Muscle of back (tissue), 3 donors: ENCODE measurements at regions not wholly inside any gene's neighbourhood (a gene's known extent, or its start where the extent isn't known, plus 50 kb on each side); places are given as distances from the start of the nearest gene placed in this dataset.

Experiments
- DNase-seq, 3 donors: peaks; one replicate each; pipeline versions ENCODE4 v3.0.0 to v3.0.0-alpha.2; 2013

DNA sequence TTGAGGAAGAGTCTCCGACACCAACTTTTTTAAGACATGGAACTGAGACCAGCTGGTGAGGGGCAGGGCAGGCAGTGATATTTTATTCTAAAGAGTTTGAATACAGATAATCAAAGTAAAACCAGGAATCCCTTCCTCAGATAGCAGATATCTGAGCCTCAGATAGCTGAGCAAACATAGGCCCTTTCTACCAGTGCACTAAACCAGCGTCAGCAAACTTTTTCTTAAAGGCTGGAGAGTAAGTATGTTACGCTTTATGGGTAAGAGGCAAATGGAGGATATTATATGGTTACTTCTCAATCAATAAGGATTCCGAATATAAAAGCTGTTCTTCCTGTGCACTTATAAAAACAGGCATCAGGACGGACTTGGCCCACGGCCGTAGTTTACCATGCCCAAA is 73.9 kb downstream of the WNT5A start:
- DNase-seq: no peak

DNA sequence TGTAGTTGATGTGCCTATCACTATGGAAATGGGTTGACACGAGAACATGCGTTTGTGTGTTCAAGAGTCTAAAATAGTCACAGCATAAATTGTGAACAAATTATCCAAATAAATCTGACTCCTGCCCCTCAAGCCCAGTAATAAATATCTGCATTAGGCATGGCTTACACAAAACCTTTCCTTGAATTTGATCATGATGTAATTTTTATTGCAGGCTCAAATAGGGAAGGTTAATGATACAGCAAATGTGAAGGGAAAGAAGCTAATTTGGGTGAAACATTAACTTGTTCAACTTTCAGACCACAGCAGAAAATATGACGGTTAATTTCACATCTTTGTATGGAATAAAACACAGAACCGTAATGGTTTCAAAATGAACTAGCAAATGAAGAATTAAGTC is 74.6 kb downstream of the WNT5A start:
- DNase-seq: no peak

- DNase-seq: no peak
These were observed 77.3 kb downstream of the WNT5A start for GRCh38 chr3:55409806-55410205.

- DNase-seq: no peak
These were observed 78.8 kb downstream of the WNT5A start for GRCh38 chr3:55408193-55408826.

DNA sequence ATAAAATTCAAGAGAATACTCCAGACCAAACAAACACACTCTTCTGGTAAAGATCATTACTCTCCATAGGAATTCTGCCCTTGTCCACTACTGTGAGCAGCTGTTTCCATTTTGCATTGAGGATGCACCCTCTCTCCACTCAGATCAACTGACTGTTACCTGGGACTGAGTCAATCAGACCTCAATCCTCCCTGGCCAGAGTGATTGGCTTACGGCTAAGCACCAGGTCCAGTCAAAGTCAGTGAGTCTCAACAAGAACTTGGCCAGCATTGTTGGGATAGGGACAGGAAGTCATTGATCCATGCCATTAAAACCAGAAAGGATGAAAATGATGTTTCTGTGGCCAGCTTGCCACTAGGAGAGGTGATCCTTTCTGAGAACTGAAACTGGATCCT is 79.7 kb downstream of the WNT5A start:
- no peak for DNase-seq

DNA sequence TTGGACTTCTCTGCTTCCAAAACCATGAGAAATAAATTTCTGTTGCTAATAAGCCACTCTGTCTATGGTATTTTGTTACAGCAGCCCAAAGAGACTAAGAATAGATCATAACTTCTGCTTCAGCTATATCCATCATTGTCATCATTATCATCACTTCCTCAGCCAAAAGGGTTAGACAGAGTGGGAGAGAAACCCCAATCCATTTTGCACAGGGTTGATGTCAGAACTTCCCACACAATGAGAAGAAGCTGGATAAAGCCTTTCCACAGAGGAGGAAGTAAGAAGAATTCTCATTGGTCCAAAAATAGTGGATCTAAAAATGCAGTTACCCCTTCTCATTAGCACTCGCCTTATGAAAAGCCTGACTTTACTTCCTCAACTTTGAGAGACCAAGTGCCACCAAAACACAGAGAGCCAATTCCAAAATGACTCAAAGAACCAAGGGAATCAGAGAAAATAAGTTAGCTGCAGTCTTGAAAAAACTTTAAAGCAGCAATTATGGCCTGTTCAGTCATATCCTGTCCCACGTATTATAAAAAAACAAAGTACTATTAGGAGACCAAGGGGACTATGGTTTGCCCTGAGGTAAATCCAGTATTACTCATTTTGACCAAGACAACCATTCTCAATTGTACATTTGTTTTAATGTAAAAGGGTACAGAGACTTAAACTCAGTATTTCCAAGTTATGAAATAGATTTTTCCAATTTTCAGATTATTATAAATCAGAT is 80.2 kb downstream of the WNT5A start:
- DNase-seq: no peak

DNA sequence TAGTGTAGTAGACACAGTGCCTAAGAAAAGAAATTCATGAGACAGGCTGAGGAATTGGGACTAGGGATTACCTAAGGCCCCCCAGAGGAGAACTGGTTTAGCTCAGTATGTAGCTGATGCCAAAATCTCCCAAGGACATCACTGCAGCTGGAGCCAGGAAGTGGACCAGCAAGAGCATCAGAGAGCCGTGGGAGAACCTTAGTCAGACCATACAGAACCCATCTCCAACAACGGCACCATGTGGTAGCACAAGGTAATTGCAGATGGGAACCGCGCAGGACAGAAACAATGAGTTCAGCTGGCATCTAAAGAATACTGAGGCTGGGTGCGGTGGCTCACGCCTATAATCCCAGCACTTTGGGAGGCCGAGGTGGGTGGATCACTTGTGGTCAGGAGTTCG is 81.7 kb downstream of the WNT5A start:
- no peak for DNase-seq

DNA sequence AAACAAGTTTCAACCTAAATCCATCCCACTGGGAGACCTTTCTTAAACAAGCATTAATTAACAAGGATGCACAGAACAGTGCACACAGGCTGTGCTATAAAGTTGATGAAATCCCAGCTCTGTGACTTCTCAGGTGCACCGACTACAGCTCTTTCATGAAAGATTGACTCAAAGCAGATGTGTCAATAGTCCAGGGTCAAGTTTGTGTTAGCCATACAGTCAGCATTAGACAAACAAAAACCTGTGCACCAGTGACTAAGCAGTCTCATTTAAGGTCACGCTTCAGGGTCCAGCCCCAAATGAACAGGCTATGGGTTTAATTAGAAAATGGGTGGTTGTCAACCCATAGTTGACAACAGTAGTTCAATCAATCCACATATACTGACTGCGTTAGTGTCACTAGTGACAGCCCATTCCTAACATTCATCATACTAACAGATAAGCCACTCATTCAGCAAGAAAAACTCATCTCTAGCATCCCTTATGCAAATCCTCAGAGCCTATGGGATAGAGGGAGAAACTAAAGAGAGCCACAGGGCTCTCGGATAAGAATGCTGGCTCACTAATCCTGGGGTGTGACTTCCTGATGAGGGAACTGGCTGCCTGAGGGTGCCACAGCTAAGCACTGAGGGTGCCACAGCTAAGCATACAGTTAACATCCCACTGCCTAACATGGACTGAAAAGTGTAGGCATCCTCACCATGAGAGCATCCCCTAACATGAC is 84.1 kb downstream of the WNT5A start:
- no peak for DNase-seq

DNA sequence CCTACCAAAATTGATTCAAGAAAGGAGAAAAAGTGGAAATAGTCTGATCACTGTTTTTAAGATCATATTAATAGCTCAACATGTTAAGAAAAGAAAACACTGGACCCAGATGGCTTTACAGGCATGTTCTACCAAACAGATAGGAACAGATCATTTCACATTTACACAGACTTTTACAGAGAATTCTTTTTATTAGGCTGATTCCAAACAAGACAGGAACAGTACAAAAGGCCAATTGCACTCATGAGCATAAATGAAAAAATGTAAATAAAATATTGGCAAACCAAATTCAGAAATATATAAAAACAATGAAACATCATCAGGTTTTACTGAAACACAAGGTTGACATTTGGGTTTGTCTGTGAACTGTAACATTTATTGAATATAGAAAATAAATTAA is 106.5 kb downstream of the WNT5A start:
- no peak for DNase-seq

DNA sequence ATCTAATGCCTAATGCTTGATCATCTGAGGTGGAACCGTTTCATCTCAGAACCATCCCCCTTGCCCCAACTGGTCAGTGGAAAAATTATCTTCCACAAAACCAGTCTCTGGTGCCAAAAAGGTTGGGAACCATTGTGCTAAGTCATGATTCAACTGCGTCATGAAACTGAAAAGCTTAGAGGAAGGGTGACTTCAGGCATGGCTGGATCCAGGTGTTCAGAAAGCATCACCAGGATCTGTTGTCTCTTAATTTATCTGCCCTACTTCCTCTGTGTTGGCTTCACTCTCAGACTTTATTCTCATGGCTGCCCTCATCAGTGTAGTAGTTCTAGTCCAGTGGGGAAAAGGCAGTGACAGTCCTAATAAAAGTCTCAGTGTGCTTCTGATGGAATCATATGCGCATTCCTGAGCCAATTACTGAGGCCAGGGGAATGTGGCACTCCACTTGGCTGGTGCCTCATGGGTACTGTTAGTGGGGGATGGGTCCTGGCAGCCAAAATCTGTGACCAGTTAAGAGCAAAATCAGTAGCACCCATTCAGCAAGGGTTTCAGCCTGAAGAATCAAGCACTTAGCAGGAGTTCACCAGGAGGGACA is 110.3 kb downstream of the WNT5A start:
- no peak for DNase-seq

DNA sequence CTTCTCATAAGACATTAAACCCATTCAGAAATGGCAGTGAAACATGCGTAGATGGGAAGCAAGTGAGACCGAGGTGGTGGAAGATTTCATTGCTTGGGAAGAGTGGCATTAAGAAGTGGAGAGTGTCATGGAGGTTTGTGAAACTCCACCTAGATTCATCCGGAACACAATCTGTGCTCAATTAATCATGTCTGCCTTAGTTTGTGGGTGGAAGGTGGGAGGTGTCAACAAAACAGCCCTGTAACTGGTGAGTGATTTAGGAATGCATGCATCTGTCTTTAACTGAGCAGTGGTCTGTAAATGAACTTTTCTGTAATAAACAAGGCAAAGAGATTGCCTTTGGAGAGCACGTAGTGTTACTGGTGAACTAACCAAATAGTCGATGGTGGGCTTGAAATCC is 113.7 kb downstream of the WNT5A start:
- no peak for DNase-seq

- DNase-seq: no peak
These were observed 116.8 kb downstream of the WNT5A start for GRCh38 chr3:55370272-55370671.

DNA sequence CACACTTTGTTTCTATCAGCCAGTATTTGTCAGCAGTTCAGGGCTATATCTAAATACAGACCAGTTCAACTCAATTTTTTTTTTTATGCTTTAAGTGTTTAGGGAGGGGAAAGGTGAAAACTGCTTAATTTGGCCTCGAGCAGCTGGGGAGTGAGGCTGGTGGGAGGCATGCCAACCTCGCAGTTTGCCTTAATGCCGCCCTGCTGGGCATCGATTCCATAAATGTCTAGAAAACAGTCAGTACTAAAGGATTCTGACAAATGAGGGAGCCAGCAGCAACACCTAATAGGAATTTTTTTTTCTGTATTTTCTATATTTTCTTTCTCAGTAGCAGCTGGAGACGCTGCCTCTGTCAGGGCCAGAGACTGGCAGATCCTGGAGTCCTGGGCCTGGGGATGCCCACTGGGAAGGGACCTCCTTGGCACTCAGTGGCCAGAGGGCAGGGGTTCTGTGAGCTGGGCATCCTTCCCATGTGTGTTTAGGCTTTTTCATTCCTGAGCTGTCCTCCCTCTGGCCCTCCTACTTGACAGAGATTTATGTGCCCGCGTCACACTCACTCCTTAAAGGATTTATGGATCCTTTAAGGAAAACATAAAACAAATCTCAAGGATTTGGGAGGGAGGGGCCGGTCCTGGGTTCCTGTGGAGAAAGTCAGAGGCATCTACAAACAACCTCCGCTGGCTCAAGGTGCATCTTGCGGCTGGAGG is 117.8 kb downstream of the WNT5A start:
- DNase-seq: no peak

DNA sequence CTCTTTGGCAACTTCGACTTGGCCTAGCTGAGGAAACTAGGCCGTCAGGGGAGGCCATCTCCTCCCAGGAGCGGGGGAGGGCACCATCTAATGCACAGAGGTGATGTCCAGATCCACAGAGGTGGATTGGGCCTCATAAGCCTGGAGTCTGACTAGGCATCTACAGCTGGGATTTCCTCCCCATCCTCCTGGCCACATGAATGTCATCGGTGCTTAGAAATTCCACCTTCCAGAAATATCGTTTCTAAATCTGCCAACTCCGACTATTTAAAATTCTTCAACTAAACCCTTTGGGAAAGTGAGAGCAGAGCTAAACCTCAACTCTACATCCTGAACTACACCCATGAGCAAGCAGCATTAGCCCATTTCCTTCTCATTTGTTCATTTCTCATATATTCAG is 118.7 kb downstream of the WNT5A start:
- no peak for DNase-seq

GRCh38 chr3:55367384-55367783 is 119.7 kb downstream of the WNT5A start:
- DNase-seq: no peak

DNA sequence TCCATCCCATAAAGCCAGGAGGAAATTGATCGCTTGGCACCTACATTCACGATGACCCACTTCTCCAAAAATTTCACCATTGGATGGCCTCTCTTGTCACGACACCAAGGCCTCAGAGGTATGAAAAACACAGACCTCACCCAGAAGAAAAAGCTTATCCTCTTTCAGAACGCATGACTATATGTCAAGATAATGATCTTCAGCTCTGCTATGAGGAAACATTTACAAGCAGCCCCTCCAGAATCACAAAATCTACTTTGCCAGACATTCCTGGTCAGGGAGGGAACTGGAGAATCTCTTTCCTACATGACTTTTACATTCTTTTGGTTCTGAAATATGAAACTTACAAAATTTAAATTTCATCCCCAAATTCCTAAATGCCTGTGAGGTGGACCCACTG is 122.7 kb downstream of the WNT5A start:
- peak in 1 of 3 donors; percentile 46 for DNase-seq

DNA sequence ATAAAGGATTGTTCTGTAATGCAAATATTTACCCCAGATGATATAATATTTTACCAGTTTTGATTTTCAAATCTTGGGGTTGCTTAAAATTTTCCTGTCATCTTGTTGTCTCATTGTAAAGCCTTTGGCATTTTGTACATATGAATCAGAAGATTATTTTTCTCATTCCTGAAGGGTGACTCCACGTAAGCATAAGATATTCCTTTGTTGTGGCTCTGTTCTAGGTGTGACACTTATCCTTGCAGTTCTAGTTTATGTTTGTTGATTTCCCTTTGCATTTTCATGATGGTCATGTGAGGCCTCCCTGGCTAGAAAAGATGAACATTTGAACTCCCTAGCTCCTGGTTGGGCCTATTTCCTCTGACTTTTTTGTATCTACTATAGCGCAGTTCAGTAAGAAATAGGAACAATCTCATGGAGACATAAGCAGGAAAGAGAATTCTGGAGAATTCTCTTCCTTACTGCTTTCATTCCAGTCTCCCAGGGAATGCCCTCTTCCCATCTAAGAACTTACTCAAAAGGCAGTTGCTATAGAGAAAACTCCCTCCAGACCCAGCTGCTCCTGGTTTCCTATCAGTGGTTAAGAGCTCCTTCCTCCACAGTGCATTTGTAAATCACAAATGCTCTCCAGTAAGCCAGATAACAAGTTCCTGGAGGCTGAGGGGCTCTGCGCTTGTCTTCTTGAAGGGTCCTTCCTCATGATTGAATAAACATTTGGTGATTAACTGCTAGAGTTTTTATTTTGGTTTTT is 124.7 kb downstream of the WNT5A start:
- DNase-seq: no peak

DNA sequence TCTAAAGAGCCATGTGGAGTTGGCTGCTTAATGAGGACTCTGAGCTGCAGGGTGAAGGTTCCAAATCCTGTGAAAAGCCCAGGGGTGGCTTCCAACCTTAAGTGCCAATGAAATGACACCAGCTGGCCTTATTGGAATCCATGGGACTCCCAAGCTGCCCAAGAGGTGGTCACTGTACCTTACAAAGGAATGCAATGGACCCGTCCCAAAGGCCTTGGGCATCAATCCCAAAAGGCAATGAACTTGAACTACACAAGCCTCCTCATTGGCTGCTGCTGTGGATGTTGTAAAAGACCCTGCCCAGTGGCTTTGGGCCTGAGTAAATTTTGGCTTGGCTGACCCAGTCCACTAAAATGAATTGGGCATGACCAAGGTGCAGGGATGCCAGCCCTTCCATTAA is 129.3 kb downstream of the WNT5A start:
- no peak for DNase-seq

- no peak for DNase-seq
These were observed 134.4 kb downstream of the WNT5A start for GRCh38 chr3:55352668-55353067.

DNA sequence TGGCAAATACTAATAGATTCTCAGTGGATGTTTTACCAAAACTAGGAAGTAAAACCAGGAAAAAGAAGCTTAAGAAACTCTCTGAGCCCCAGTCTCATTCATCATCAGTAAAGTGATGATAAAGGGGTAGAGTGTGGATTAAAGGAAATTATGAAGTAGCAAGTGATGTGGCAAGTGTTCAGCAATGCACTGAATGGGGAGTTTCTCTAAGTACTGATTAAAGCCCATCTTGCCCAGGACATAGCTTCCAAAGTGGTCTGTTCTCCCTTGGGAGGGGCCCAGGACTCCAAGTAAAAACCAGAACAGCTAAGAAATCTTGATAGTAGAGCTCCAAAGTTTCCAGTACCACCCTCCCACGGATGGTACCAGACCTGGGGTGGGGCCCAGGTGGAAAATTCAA is 137.3 kb downstream of the WNT5A start:
- DNase-seq: no peak
